Hepatocyte (in vitro differentiated cells): ENCODE measurements at regions not wholly inside any gene's neighbourhood (a gene's known extent, or its start where the extent isn't known, plus 50 kb on each side); places are given as distances from the start of the nearest gene placed in this dataset.

Source experiments
- CTCF ChIP-seq: fragments of 200-600 bp; sonication (generic); IDR thresholded peaks from 2 replicates; pipeline ENCODE4 v1.5.1; 2016; ENCODE audit warnings: antibody characterized with exemption, mild to moderate bottlenecking; ENCODE audit not compliant: poor library complexity
- EZH2 ChIP-seq: fragments of 200-600 bp; sonication (generic); IDR thresholded peaks from 2 replicates; pipeline ENCODE4 v1.6.1; 2016; ENCODE audit warnings: antibody characterized with exemption, mild to moderate bottlenecking, borderline replicate concordance

- TF ChIP-seq CTCF (no peak), EZH2 (no peak)
These were observed 194.0 kb upstream of the RBBP8 start for GRCh38 chr18:22739061-22739642.
